ENCODE measurements at regions not wholly inside any gene's neighbourhood (a gene's known extent, or its start where the extent isn't known, plus 50 kb on each side); places are given as distances from the start of the nearest gene placed in this dataset.

GRCh38 chr14:53596853-53597525, 359.6 kb downstream of the BMP4 start:
- no peak overlapping the region for H3K27ac ChIP-seq (ENCODE audit: low read depth, low read length, poor library complexity, severe bottlenecking)
- no peak overlapping the region for H3K4me3 ChIP-seq (ENCODE audit: low read depth, low read length, poor library complexity, severe bottlenecking)
- H3K27me3 ChIP-seq (ENCODE audit: insufficient read depth, low read length) = no peaks in the 10 kb centered on the region
- no peak overlapping the region for H3K4me2 ChIP-seq (ENCODE audit: low read length)
- no peak for TF ChIP-seq CTCF (IDR thresholded peaks at IDR 0.05; ENCODE audit: low read length)
- TF ChIP-seq EZH2 (IDR thresholded peaks at IDR 0.05; ENCODE audit: borderline replicate concordance, low read length) = no peak
- H3K79me2 ChIP-seq (ENCODE audit: insufficient read depth, low read length) = no peaks in the 10 kb centered on the region
- H3K9me3 ChIP-seq (ENCODE audit: low read length) = 0 out of 2 replicates have a peak, but pooled peaks cover 2% of the 10 kb centered on the region
- H4K20me1 ChIP-seq (ENCODE audit: insufficient read depth, low read length) = no peaks in the 10 kb centered on the region
- no peak overlapping the region for H3K9ac ChIP-seq (ENCODE audit: low read length)
- no peaks in the 10 kb centered on the region for H3K4me1 ChIP-seq (ENCODE audit: insufficient read depth, low read length, severe bottlenecking)
- H3K36me3 ChIP-seq (ENCODE audit: insufficient read depth, low read length) = no peaks in the 10 kb centered on the region
- no peaks in the 10 kb centered on the region for H3K9me2 ChIP-seq (ENCODE audit: low read depth, low read length)
- H3F3A ChIP-seq (ENCODE audit: insufficient read depth, low read length) = no peaks in the 10 kb centered on the region
- H2AFZ ChIP-seq (ENCODE audit: low read length) = no peak overlapping the region

- no peak overlapping the region for H3K4me3 ChIP-seq (ENCODE audit: low read depth, low read length, poor library complexity, severe bottlenecking)
- no peak overlapping the region for H3K27ac ChIP-seq (ENCODE audit: low read depth, low read length, poor library complexity, severe bottlenecking)
- H3K4me1 ChIP-seq (ENCODE audit: insufficient read depth, low read length, severe bottlenecking) = no peaks in the 10 kb centered on the region
- no peak overlapping the region for H3K4me2 ChIP-seq (ENCODE audit: low read length)
- no peaks in the 10 kb centered on the region for H3K36me3 ChIP-seq (ENCODE audit: insufficient read depth, low read length)
- no peak overlapping the region for H3K9ac ChIP-seq (ENCODE audit: low read length)
- no peaks in the 10 kb centered on the region for H3K79me2 ChIP-seq (ENCODE audit: insufficient read depth, low read length)
- H3K9me3 ChIP-seq (ENCODE audit: low read length) = 0 out of 2 replicates have a peak, but pooled peaks cover 2% of the 10 kb centered on the region
- no peaks in the 10 kb centered on the region for H3F3A ChIP-seq (ENCODE audit: insufficient read depth, low read length)
- no peak for TF ChIP-seq EZH2 (IDR thresholded peaks at IDR 0.05; ENCODE audit: borderline replicate concordance, low read length)
- TF ChIP-seq CTCF (IDR thresholded peaks at IDR 0.05; ENCODE audit: low read length) = no peak
- H4K20me1 ChIP-seq (ENCODE audit: insufficient read depth, low read length) = no peaks in the 10 kb centered on the region
- no peaks in the 10 kb centered on the region for H3K9me2 ChIP-seq (ENCODE audit: low read depth, low read length)
- H3K27me3 ChIP-seq (ENCODE audit: insufficient read depth, low read length) = no peaks in the 10 kb centered on the region
- H2AFZ ChIP-seq (ENCODE audit: low read length) = no peak overlapping the region
These were observed 364.8 kb downstream of the BMP4 start for GRCh38 chr14:53591816-53592215.

- Histone ChIP-seq H3K27ac (ENCODE audit: low read depth, low read length, poor library complexity, severe bottlenecking) (no peak overlapping the region), H3K4me2 (ENCODE audit: low read length) (no peak overlapping the region), H3K36me3 (ENCODE audit: insufficient read depth, low read length) (no peaks in the 10 kb centered on the region), H3K79me2 (ENCODE audit: insufficient read depth, low read length) (no peaks in the 10 kb centered on the region), H3K9me2 (ENCODE audit: low read depth, low read length) (no peaks in the 10 kb centered on the region), H3K4me1 (ENCODE audit: insufficient read depth, low read length, severe bottlenecking) (no peaks in the 10 kb centered on the region), H3K27me3 (ENCODE audit: insufficient read depth, low read length) (no peaks in the 10 kb centered on the region), H3K9ac (ENCODE audit: low read length) (no peak overlapping the region), H3K4me3 (ENCODE audit: low read depth, low read length, poor library complexity, severe bottlenecking) (no peak overlapping the region), H2AFZ (ENCODE audit: low read length) (no peak overlapping the region), H4K20me1 (ENCODE audit: insufficient read depth, low read length) (no peaks in the 10 kb centered on the region), H3F3A (ENCODE audit: insufficient read depth, low read length) (no peaks in the 10 kb centered on the region), H3K9me3 (ENCODE audit: low read length) (no peaks in the 10 kb centered on the region)
- TF ChIP-seq CTCF (IDR thresholded peaks at IDR 0.05; ENCODE audit: low read length) (no peak), EZH2 (IDR thresholded peaks at IDR 0.05; ENCODE audit: borderline replicate concordance, low read length) (no peak)
These were observed 375.1 kb downstream of the BMP4 start for GRCh38 chr14:53581504-53581903.
